Left ventricle myocardium inferior (tissue), 1 donor: ENCODE measurements at regions not wholly inside any gene's neighbourhood (a gene's known extent, or its start where the extent isn't known, plus 50 kb on each side); places are given as distances from the start of the nearest gene placed in this dataset.

Experiments
- DNase-seq: peaks from one replicate; pipeline ENCODE4 v3.0.0-alpha.2; 2020
- H3K27ac ChIP-seq: fragments of 200-600 bp; replicated peaks from 2 replicates; pipeline ENCODE4 v1.8.0; 2021
- H3K27me3 ChIP-seq: fragments of 200-600 bp; 2 replicates; pipeline ENCODE4 v1.8.0; 2021; ENCODE audit warnings: low read depth
- H3K36me3 ChIP-seq: fragments of 200-600 bp; 2 replicates; pipeline ENCODE4 v1.8.0; 2021
- H3K4me1 ChIP-seq: fragments of 200-600 bp; 2 replicates; pipeline ENCODE4 v1.8.0; 2021
- H3K4me3 ChIP-seq: fragments of 200-600 bp; 2 replicates; pipeline ENCODE4 v1.8.0; 2021; ENCODE audit warnings: mild to moderate bottlenecking, moderate library complexity
- H3K9me3 ChIP-seq: fragments of 200-600 bp; replicated peaks from 2 replicates; pipeline ENCODE4 v1.8.0; 2021
- CTCF ChIP-seq: fragments of 200-600 bp; IDR thresholded peaks from 2 replicates; pipeline ENCODE4 v1.8.0; 2021; ENCODE audit warnings: antibody characterized with exemption, mild to moderate bottlenecking, borderline replicate concordance
- intact Hi-C: fragments of 100-400 bp; cut with micrococcal nuclease; formaldehyde crosslinking; loops from one replicate; pipeline ENCODE4 v1.11.0; 2022
- donor health status: DM: no; HTN: yes; CAD: no; lungs with severe emphysema.

DNA sequence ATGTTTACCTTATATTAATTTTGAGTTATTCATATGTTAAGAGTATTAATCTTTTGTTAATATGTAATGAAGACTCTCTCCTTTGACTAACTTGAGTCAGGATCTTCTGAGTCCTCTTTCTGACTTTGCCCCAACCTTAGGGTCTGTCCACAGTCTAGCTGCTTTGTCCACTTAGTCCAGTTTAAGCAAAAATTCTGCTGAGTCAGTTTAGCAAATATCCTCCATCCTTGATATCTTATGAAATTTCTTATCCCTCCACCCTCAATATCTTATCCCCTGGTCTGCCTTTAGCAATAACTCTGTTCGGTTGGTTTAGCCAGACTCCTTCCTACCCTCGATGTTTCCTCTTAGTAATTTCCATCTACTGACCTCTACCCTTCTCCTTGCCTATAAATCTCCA, 91.7 kb downstream of the DIPK2A start:
- no peak for DNase-seq
- Histone ChIP-seq H3K27ac (no peak overlapping the region), H3K4me3 (no peak overlapping the region), H3K36me3 (no peaks in the 10 kb centered on the region), H3K9me3 (no peaks in the 10 kb centered on the region), H3K4me1 (no peaks in the 10 kb centered on the region), H3K27me3 (no peaks in the 10 kb centered on the region)
- no peak for TF ChIP-seq CTCF
- intact Hi-C loops = no loop called here

DNA sequence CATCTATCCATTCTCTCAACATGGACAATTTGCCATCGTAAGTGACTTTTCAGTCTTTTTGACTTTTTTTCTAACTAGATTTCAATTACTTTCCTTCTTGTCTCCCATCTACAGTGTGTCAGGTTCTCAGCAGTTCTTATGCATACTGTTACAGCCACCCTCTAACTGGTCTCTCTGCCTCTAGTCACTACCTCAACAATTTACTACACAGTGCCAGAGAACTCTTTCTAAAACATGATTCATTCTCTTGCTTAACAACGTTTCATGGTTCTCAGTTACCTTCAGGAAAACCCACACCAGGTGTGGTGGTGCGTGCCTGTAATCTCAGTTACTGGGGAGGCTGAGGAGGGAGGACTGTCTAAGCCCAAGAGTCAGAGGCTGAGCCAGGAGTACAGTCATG, 95.4 kb downstream of the DIPK2A start:
- Histone ChIP-seq H3K36me3 (no peaks in the 10 kb centered on the region), H3K27ac (no peak overlapping the region), H3K9me3 (peaks cover 16% of the 10 kb centered on the region), H3K27me3 (no peaks in the 10 kb centered on the region), H3K4me1 (no peaks in the 10 kb centered on the region), H3K4me3 (no peak overlapping the region)
- intact Hi-C loops = no loop called here
- TF ChIP-seq CTCF = no peak
- no peak for DNase-seq

GRCh38 chr3:144073698-144074097, 102.1 kb downstream of the DIPK2A start:
- intact Hi-C loops = no loop called here

GRCh38 chr3:144079634-144080033, 108.0 kb downstream of the DIPK2A start:
- no peaks in the 10 kb centered on the region for H3K9me3 ChIP-seq
- no peak for TF ChIP-seq CTCF
- no peaks in the 10 kb centered on the region for H3K36me3 ChIP-seq
- H3K4me1 ChIP-seq = no peaks in the 10 kb centered on the region
- intact Hi-C loops = no loop called here
- H3K4me3 ChIP-seq = no peak overlapping the region
- H3K27ac ChIP-seq = no peak overlapping the region
- DNase-seq = no peak
- no peaks in the 10 kb centered on the region for H3K27me3 ChIP-seq

More at GRCh38 chr3:144073698-144074097, 102.1 kb downstream of the DIPK2A start:
- peaks cover 28% of the 10 kb centered on the region for H3K9me3 ChIP-seq
- H3K4me1 ChIP-seq = no peaks in the 10 kb centered on the region
- H3K36me3 ChIP-seq = no peaks in the 10 kb centered on the region
- H3K27me3 ChIP-seq = no peaks in the 10 kb centered on the region
- H3K27ac ChIP-seq = no peak overlapping the region
- DNase-seq = no peak
- no peak overlapping the region for H3K4me3 ChIP-seq
- no peak for TF ChIP-seq CTCF

DNA sequence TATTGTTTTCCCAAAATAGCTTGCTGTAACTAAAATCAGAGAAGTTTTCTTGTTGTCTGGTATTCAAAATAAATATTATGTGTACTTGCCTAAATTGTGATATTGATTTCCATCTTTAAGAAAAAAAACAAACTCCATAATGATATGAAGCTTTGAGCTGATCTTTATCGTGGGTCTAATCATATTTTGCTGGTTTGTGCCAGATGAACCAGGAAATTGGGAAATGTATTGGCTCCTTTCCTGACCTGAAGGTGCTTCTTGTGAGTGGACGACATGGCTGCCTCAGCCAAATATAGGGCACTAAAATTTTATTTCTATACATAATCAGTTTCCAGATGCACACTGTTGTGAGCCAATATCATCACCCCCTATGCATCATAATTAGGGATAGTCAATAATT, 113.3 kb downstream of the DIPK2A start:
- DNase-seq = no peak
- intact Hi-C loops = no loop called here
- Histone ChIP-seq H3K9me3 (no peaks in the 10 kb centered on the region), H3K27me3 (no peaks in the 10 kb centered on the region), H3K36me3 (no peaks in the 10 kb centered on the region), H3K4me3 (no peak overlapping the region), H3K27ac (no peak overlapping the region), H3K4me1 (no peaks in the 10 kb centered on the region)
- TF ChIP-seq CTCF = no peak

GRCh38 chr3:144085964-144086363, 114.3 kb downstream of the DIPK2A start:
- H3K4me3 ChIP-seq = no peak overlapping the region
- no peaks in the 10 kb centered on the region for H3K36me3 ChIP-seq
- no peaks in the 10 kb centered on the region for H3K4me1 ChIP-seq
- intact Hi-C loops = no loop called here
- no peak overlapping the region for H3K27ac ChIP-seq
- H3K9me3 ChIP-seq = no peaks in the 10 kb centered on the region
- DNase-seq = no peak
- TF ChIP-seq CTCF = no peak
- H3K27me3 ChIP-seq = no peaks in the 10 kb centered on the region
